SK-N-MC (cell line): ENCODE measurements at regions not wholly inside any gene's neighbourhood (a gene's known extent, or its start where the extent isn't known, plus 50 kb on each side); places are given as distances from the start of the nearest gene placed in this dataset.

Experiments used
- EZH2 ChIP-seq: fragments of 200-600 bp; sonication (generic); IDR thresholded peaks from one replicate; pipeline ENCODE4 v1.6.1; 2017; ENCODE audit warnings: antibody characterized with exemption
- FOXP2 ChIP-seq: optimal IDR thresholded peaks from 2 replicates; pipeline ENCODE3; 2011; ENCODE audit warnings: mild to moderate bottlenecking, moderate library complexity; ENCODE audit not compliant: insufficient read depth; ENCODE audit errors: extremely low read length, control extremely low read depth

- TF ChIP-seq FOXP2 (no peak), EZH2 (no peak)
Measured at GRCh38 chr5:91252916-91253315, 130.2 kb downstream of the ARRDC3 start.
